ENCODE measurements at regions not wholly inside any gene's neighbourhood (a gene's known extent, or its start where the extent isn't known, plus 50 kb on each side); places are given as distances from the start of the nearest gene placed in this dataset.

DNA sequence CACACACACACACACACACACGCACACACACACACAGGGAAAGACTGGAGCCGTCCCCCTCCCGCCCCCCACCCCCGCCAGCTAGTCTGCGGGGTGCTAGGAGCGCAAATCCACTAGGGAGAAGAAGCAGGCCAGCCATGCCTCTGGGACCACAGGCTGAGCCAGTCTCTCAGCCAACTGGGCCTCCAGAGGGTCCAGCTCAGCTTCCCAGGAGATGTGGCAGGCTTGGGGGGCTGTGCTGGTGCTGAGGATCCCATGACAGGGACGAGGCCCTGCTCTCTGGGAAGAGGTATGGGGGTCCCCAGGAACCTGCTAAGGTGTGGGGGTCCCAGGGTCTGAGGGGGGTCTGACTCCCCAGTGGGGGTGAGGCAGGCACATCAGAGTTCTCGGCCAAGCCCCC is 133.5 kb downstream of the NCOR2 start:
- no peak overlapping the region for H3K9ac ChIP-seq (ENCODE audit: low read length)
- TF ChIP-seq EZH2phosphoT487 (IDR thresholded peaks at IDR 0.05; ENCODE audit: low read length) (no peak), EZH2 (optimal IDR thresholded peaks at IDR 0.05; ENCODE audit: low read depth, low read length) (no peak)
- TF ChIP-seq, protein P1, sequence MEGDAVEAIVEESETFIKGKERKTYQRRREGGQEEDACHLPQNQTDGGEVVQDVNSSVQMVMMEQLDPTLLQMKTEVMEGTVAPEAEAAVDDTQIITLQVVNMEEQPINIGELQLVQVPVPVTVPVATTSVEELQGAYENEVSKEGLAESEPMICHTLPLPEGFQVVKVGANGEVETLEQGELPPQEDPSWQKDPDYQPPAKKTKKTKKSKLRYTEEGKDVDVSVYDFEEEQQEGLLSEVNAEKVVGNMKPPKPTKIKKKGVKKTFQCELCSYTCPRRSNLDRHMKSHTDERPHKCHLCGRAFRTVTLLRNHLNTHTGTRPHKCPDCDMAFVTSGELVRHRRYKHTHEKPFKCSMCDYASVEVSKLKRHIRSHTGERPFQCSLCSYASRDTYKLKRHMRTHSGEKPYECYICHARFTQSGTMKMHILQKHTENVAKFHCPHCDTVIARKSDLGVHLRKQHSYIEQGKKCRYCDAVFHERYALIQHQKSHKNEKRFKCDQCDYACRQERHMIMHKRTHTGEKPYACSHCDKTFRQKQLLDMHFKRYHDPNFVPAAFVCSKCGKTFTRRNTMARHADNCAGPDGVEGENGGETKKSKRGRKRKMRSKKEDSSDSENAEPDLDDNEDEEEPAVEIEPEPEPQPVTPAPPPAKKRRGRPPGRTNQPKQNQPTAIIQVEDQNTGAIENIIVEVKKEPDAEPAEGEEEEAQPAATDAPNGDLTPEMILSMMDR (IDR thresholded peaks at IDR 0.05; ENCODE audit: low read length), result no peak
- no peaks in the 10 kb centered on the region for H3K9me2 ChIP-seq (replicated peaks; ENCODE audit: insufficient read depth, low read length)
- no peak overlapping the region for H3K4me3 ChIP-seq (ENCODE audit: low read length)
- no peak overlapping the region for H3K27ac ChIP-seq (ENCODE audit: low read length)
- H3K9me3 ChIP-seq (replicated peaks; ENCODE audit: insufficient read depth, low read length), result no peaks in the 10 kb centered on the region
- H3K4me1 ChIP-seq (ENCODE audit: low read length), result no peaks in the 10 kb centered on the region
- H3K27me3 ChIP-seq (replicated peaks; ENCODE audit: insufficient read depth, low read length), result no peaks in the 10 kb centered on the region
- DNase-seq, result no peak
- H3F3A ChIP-seq (ENCODE audit: insufficient read depth, low read length), result no peaks in the 10 kb centered on the region
- no peak overlapping the region for H2AFZ ChIP-seq (ENCODE audit: low read length)
- H3K36me3 ChIP-seq (replicated peaks; ENCODE audit: insufficient read depth, low read length), result no peaks in the 10 kb centered on the region
- no peaks in the 10 kb centered on the region for H4K20me1 ChIP-seq (ENCODE audit: insufficient read depth, low read length)
- H3K4me2 ChIP-seq (ENCODE audit: low read depth, low read length), result no peak overlapping the region
- H3K79me2 ChIP-seq (ENCODE audit: low read length), result no peaks in the 10 kb centered on the region

DNA sequence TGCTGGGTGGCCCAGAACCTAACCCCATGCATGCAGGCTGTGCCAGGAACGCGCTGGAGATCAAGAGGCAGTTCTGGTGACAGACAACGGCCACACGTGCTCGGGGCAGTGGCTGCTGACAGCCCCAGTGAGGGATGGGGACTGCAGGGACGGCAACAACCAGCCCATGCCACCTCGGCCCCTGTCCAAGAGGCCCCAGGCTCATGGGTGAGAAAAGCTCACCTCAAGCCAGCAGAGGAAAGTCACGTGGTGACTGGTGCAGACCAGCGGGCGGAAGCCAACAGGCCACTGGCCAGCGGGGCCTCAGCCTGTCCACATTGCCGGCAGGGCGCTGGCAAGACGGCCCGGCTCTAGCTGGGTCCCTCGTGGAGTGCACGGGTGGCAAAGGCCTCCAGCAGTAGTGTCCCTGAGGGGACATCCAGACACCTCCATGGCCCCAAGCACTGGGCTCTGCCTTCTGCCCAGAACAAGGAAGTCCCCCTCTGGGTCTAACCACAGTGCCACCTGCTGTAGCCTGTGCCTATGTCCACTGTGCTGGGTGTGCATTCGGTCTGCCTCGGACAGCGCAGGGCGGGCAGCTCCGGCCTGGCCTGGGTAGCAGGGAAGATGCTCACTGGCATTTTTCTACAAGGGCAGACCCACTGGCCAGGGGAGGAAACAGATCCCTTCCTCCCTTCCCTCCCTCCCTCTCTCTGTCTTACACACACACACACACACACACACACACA is 134.1 kb downstream of the NCOR2 start:
- Histone ChIP-seq H3F3A (ENCODE audit: insufficient read depth, low read length) (no peaks in the 10 kb centered on the region), H3K9me3 (replicated peaks; ENCODE audit: insufficient read depth, low read length) (no peaks in the 10 kb centered on the region), H3K36me3 (replicated peaks; ENCODE audit: insufficient read depth, low read length) (no peaks in the 10 kb centered on the region), H3K4me2 (ENCODE audit: low read depth, low read length) (no peak overlapping the region), H4K20me1 (ENCODE audit: insufficient read depth, low read length) (no peaks in the 10 kb centered on the region), H3K9ac (ENCODE audit: low read length) (no peak overlapping the region), H3K4me1 (ENCODE audit: low read length) (no peaks in the 10 kb centered on the region), H3K27ac (ENCODE audit: low read length) (no peak overlapping the region), H3K9me2 (replicated peaks; ENCODE audit: insufficient read depth, low read length) (no peaks in the 10 kb centered on the region), H3K4me3 (ENCODE audit: low read length) (no peak overlapping the region), H3K79me2 (ENCODE audit: low read length) (no peaks in the 10 kb centered on the region), H2AFZ (ENCODE audit: low read length) (no peak overlapping the region), H3K27me3 (replicated peaks; ENCODE audit: insufficient read depth, low read length) (no peaks in the 10 kb centered on the region)
- no peak for TF ChIP-seq EZH2phosphoT487 (IDR thresholded peaks at IDR 0.05; ENCODE audit: low read length)
- DNase-seq, result no peak

GRCh38 chr12:124432376-124432775 is 135.0 kb downstream of the NCOR2 start:
- no peak overlapping the region for H3K27ac ChIP-seq (ENCODE audit: low read length)
- no peak overlapping the region for H3K4me3 ChIP-seq (ENCODE audit: low read length)
- no peak for DNase-seq
- no peaks in the 10 kb centered on the region for H3F3A ChIP-seq (ENCODE audit: insufficient read depth, low read length)
- H3K4me2 ChIP-seq (ENCODE audit: low read depth, low read length), result no peak overlapping the region
- H3K27me3 ChIP-seq (replicated peaks; ENCODE audit: insufficient read depth, low read length), result no peaks in the 10 kb centered on the region
- no peaks in the 10 kb centered on the region for H3K9me2 ChIP-seq (replicated peaks; ENCODE audit: insufficient read depth, low read length)
- H2AFZ ChIP-seq (ENCODE audit: low read length), result no peak overlapping the region
- no peaks in the 10 kb centered on the region for H4K20me1 ChIP-seq (ENCODE audit: insufficient read depth, low read length)
- H3K36me3 ChIP-seq (replicated peaks; ENCODE audit: insufficient read depth, low read length), result no peaks in the 10 kb centered on the region
- H3K9me3 ChIP-seq (replicated peaks; ENCODE audit: insufficient read depth, low read length), result no peaks in the 10 kb centered on the region
- H3K79me2 ChIP-seq (ENCODE audit: low read length), result no peaks in the 10 kb centered on the region
- TF ChIP-seq, protein P1 (IDR thresholded peaks at IDR 0.05; ENCODE audit: low read length), result no peak
- no peak for TF ChIP-seq EZH2phosphoT487 (IDR thresholded peaks at IDR 0.05; ENCODE audit: low read length)
- TF ChIP-seq EZH2 (optimal IDR thresholded peaks at IDR 0.05; ENCODE audit: low read depth, low read length), result no peak
- no peak overlapping the region for H3K9ac ChIP-seq (ENCODE audit: low read length)
- H3K4me1 ChIP-seq (ENCODE audit: low read length), result no peaks in the 10 kb centered on the region

GRCh38 chr12:124431971-124432370 is 135.4 kb downstream of the NCOR2 start:
- no peaks in the 10 kb centered on the region for H3F3A ChIP-seq (ENCODE audit: insufficient read depth, low read length)
- H3K36me3 ChIP-seq (replicated peaks; ENCODE audit: insufficient read depth, low read length), result no peaks in the 10 kb centered on the region
- no peaks in the 10 kb centered on the region for H3K9me3 ChIP-seq (replicated peaks; ENCODE audit: insufficient read depth, low read length)
- no peaks in the 10 kb centered on the region for H4K20me1 ChIP-seq (ENCODE audit: insufficient read depth, low read length)
- no peak for TF ChIP-seq EZH2 (optimal IDR thresholded peaks at IDR 0.05; ENCODE audit: low read depth, low read length)
- TF ChIP-seq, protein P1 (IDR thresholded peaks at IDR 0.05; ENCODE audit: low read length), result no peak
- TF ChIP-seq EZH2phosphoT487 (IDR thresholded peaks at IDR 0.05; ENCODE audit: low read length), result no peak
- no peaks in the 10 kb centered on the region for H3K27me3 ChIP-seq (replicated peaks; ENCODE audit: insufficient read depth, low read length)
- H3K4me3 ChIP-seq (ENCODE audit: low read length), result no peak overlapping the region
- no peak overlapping the region for H2AFZ ChIP-seq (ENCODE audit: low read length)
- H3K4me1 ChIP-seq (ENCODE audit: low read length), result no peaks in the 10 kb centered on the region
- H3K9ac ChIP-seq (ENCODE audit: low read length), result no peak overlapping the region
- DNase-seq, result no peak
- H3K4me2 ChIP-seq (ENCODE audit: low read depth, low read length), result no peak overlapping the region
- no peaks in the 10 kb centered on the region for H3K9me2 ChIP-seq (replicated peaks; ENCODE audit: insufficient read depth, low read length)
- H3K27ac ChIP-seq (ENCODE audit: low read length), result no peak overlapping the region
- H3K79me2 ChIP-seq (ENCODE audit: low read length), result no peaks in the 10 kb centered on the region
